ENCODE measurements at regions not wholly inside any gene's neighbourhood (a gene's known extent, or its start where the extent isn't known, plus 50 kb on each side); places are given as distances from the start of the nearest gene placed in this dataset.

- no peak overlapping the region for H3K27ac ChIP-seq (ENCODE audit: low read depth, low read length, poor library complexity, severe bottlenecking)
- H3K4me3 ChIP-seq (ENCODE audit: low read depth, low read length, poor library complexity, severe bottlenecking): no peak overlapping the region
- TF ChIP-seq EZH2phosphoT487 (IDR thresholded peaks at IDR 0.05; ENCODE audit: borderline replicate concordance, low read depth, low read length) (no peak), CTCF (conservative IDR thresholded peaks at IDR 0.05; ENCODE audit: low read length) (no peak)
- H3K79me2 ChIP-seq (ENCODE audit: insufficient read depth, low read depth, low read length): no peaks in the 10 kb centered on the region
- no peak for DNase-seq (ENCODE audit: low spot score)
- no peak overlapping the region for H3K4me2 ChIP-seq (ENCODE audit: low read length)
- H2AFZ ChIP-seq (ENCODE audit: low read length): no peak overlapping the region
- H3K4me1 ChIP-seq (ENCODE audit: insufficient read depth, low read length, poor library complexity, severe bottlenecking): no peaks in the 10 kb centered on the region
- POLR2A ChIA-PET: no interaction called here
- H3K9me3 ChIP-seq (ENCODE audit: low read length): no peaks in the 10 kb centered on the region
- H3K9me2 ChIP-seq (ENCODE audit: insufficient read depth, low read length): no peaks in the 10 kb centered on the region
- H4K20me1 ChIP-seq (ENCODE audit: insufficient read depth, low read length): no peaks in the 10 kb centered on the region
- no TSS peak for BruUV-seq (replicated peaks)
- intact Hi-C loops (cut with micrococcal nuclease; ENCODE audit: unreplicated experiment): no loop called here
- CTCF ChIA-PET (ENCODE audit: unreplicated experiment): no interaction called here
- no peaks in the 10 kb centered on the region for H3K36me3 ChIP-seq (ENCODE audit: insufficient read depth, low read length)
These were observed 775.0 kb upstream of the API5 start for GRCh38 chr11:42536611-42537360.

DNA sequence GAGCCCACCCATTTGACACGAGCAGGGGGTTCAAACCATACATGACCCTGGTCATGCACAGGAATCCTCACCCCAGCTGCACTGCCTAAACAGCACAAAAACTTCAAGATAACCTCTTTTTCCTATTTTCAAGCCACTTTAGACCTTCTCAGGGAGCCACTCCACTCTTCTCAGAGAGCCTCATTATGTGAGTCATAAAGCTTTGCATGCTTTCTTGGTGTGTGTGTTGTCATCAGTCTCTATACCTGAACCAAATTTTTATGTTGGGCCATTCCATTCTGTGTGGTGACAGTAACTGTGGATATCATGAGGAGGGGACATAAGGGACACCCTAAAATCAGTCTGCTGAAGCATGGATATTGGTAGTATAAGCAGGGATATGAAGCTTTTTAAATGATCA is 769.5 kb upstream of the API5 start:
- intact Hi-C loops (cut with micrococcal nuclease; ENCODE audit: unreplicated experiment): no loop called here
- no TSS peak for BruUV-seq (replicated peaks)

More for the DNA sequence above, 769.5 kb upstream of the API5 start:
- no peaks in the 10 kb centered on the region for H4K20me1 ChIP-seq (ENCODE audit: insufficient read depth, low read length)
- TF ChIP-seq EZH2phosphoT487 (IDR thresholded peaks at IDR 0.05; ENCODE audit: borderline replicate concordance, low read depth, low read length) (no peak), CTCF (conservative IDR thresholded peaks at IDR 0.05; ENCODE audit: low read length) (no peak)
- CTCF ChIA-PET (ENCODE audit: unreplicated experiment): no interaction called here
- no peaks in the 10 kb centered on the region for H3K9me3 ChIP-seq (ENCODE audit: low read length)
- no peak overlapping the region for H2AFZ ChIP-seq (ENCODE audit: low read length)
- POLR2A ChIA-PET: no interaction called here
- H3K4me3 ChIP-seq (ENCODE audit: low read depth, low read length, poor library complexity, severe bottlenecking): no peak overlapping the region
- no peak overlapping the region for H3K4me2 ChIP-seq (ENCODE audit: low read length)
- H3K36me3 ChIP-seq (ENCODE audit: insufficient read depth, low read length): no peaks in the 10 kb centered on the region
- DNase-seq (ENCODE audit: low spot score): no peak
- H3K79me2 ChIP-seq (ENCODE audit: insufficient read depth, low read depth, low read length): no peaks in the 10 kb centered on the region
- no peaks in the 10 kb centered on the region for H3K9me2 ChIP-seq (ENCODE audit: insufficient read depth, low read length)
- H3K27ac ChIP-seq (ENCODE audit: low read depth, low read length, poor library complexity, severe bottlenecking): no peak overlapping the region
- H3K4me1 ChIP-seq (ENCODE audit: insufficient read depth, low read length, poor library complexity, severe bottlenecking): no peaks in the 10 kb centered on the region

Measured in OCI-LY7 (cell line).